Progenitor cell of endocrine pancreas (in vitro differentiated cells): ENCODE measurements at regions not wholly inside any gene's neighbourhood (a gene's known extent, or its start where the extent isn't known, plus 50 kb on each side); places are given as distances from the start of the nearest gene placed in this dataset.

Source experiments
- DNase-seq: peaks from one replicate; pipeline ENCODE4 v3.0.0; 2021; ENCODE audit warnings: low spot score; ENCODE audit not compliant: unreplicated experiment
- H3K27ac Mint-ChIP-seq: 2 replicates; pipeline ENCODE4 v1.8.0; 2021; ENCODE audit warnings: mild to moderate bottlenecking, moderate library complexity, mixed read lengths
- H3K27me3 Mint-ChIP-seq: 2 replicates; pipeline ENCODE4 v1.8.0; 2021; ENCODE audit warnings: mixed read lengths
- H3K36me3 Mint-ChIP-seq: 2 replicates; pipeline ENCODE4 v1.8.0; 2022; ENCODE audit warnings: mixed read lengths; ENCODE audit not compliant: insufficient read depth
- H3K4me1 Mint-ChIP-seq: 2 replicates; pipeline ENCODE4 v1.8.0; 2021; ENCODE audit warnings: low read depth, mixed read lengths
- H3K4me3 Mint-ChIP-seq: 2 replicates; pipeline ENCODE4 v1.8.0; 2021; ENCODE audit warnings: low read depth, mild to moderate bottlenecking, moderate library complexity, mixed read lengths
- H3K9me3 Mint-ChIP-seq: 2 replicates; pipeline ENCODE4 v1.8.0; 2021; ENCODE audit warnings: low read depth, mixed read lengths
- TF ChIP-seq, protein P1 (sequence below): fragments of 200-600 bp; sonication (generic); IDR thresholded peaks from one replicate; pipeline ENCODE4 v1.5.0; 2021; ENCODE audit warnings: antibody characterized with exemption, mild to moderate bottlenecking; ENCODE audit not compliant: unreplicated experiment

GRCh38 chr14:53331921-53332320 is 178.8 kb upstream of the DDHD1 start:
- Mint-ChIP-seq H3K36me3 (no peaks in the 10 kb centered on the region), H3K4me1 (no peaks in the 10 kb centered on the region), H3K9me3 (no peaks in the 10 kb centered on the region), H3K4me3 (no peak overlapping the region), H3K27ac (no peak overlapping the region), H3K27me3 (no peaks in the 10 kb centered on the region)
- TF ChIP-seq, protein P1, sequence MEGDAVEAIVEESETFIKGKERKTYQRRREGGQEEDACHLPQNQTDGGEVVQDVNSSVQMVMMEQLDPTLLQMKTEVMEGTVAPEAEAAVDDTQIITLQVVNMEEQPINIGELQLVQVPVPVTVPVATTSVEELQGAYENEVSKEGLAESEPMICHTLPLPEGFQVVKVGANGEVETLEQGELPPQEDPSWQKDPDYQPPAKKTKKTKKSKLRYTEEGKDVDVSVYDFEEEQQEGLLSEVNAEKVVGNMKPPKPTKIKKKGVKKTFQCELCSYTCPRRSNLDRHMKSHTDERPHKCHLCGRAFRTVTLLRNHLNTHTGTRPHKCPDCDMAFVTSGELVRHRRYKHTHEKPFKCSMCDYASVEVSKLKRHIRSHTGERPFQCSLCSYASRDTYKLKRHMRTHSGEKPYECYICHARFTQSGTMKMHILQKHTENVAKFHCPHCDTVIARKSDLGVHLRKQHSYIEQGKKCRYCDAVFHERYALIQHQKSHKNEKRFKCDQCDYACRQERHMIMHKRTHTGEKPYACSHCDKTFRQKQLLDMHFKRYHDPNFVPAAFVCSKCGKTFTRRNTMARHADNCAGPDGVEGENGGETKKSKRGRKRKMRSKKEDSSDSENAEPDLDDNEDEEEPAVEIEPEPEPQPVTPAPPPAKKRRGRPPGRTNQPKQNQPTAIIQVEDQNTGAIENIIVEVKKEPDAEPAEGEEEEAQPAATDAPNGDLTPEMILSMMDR: no peak
- DNase-seq: no peak

- Mint-ChIP-seq H3K9me3 (no peaks in the 10 kb centered on the region), H3K4me3 (no peak overlapping the region), H3K36me3 (no peaks in the 10 kb centered on the region), H3K27me3 (no peaks in the 10 kb centered on the region), H3K27ac (no peak overlapping the region), H3K4me1 (no peaks in the 10 kb centered on the region)
- TF ChIP-seq, protein P1: no peak
- DNase-seq: no peak
Observed at GRCh38 chr14:53331247-53331646, 178.1 kb upstream of the DDHD1 start.

DNA sequence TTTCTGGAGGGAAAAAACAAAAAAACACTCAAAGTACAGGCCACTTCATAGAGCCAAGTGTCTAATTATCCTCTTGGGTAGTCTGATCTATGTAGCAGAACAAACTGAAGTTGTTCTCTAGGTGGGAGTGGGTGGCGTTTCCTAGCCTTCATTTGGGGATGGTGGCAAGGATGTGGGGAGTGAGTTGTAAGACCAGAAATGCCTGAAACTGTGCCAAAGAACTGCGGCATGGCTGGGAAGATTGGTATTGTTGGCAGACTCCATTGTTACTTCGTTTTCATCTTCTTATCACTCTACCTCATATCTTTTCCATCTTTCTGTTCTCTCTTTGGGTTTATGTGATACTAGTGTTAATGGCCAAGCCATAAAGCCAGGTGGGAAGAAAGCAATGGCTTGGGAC is 177.3 kb upstream of the DDHD1 start:
- Mint-ChIP-seq H3K4me1 (no peaks in the 10 kb centered on the region), H3K36me3 (no peaks in the 10 kb centered on the region), H3K27me3 (no peaks in the 10 kb centered on the region), H3K4me3 (no peak overlapping the region), H3K27ac (no peak overlapping the region), H3K9me3 (no peaks in the 10 kb centered on the region)
- TF ChIP-seq, protein P1: no peak
- no peak for DNase-seq

DNA sequence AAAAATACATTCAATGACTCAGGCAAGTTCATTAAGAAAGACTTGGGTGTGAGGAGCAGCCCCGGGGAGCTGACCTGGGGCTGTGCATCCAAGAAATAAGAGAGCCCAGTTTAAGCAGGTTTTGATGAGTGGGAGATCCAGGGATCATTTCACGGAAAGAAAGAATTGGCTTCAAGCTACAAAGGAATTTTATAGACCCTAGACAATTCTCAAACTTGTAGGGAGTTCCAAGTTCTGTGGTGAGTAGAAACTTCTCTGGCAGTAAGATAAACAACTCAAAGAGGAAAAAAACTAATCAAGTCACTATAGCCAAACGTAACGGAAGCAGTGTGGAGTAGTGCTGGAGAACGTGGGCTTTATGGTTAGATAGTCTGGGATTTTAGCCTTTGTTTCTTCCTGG is 175.7 kb upstream of the DDHD1 start:
- no peak for DNase-seq
- Mint-ChIP-seq H3K4me3 (no peak overlapping the region), H3K27me3 (no peaks in the 10 kb centered on the region), H3K36me3 (no peaks in the 10 kb centered on the region), H3K9me3 (no peaks in the 10 kb centered on the region), H3K27ac (no peak overlapping the region), H3K4me1 (no peaks in the 10 kb centered on the region)
- TF ChIP-seq, protein P1: no peak

DNA sequence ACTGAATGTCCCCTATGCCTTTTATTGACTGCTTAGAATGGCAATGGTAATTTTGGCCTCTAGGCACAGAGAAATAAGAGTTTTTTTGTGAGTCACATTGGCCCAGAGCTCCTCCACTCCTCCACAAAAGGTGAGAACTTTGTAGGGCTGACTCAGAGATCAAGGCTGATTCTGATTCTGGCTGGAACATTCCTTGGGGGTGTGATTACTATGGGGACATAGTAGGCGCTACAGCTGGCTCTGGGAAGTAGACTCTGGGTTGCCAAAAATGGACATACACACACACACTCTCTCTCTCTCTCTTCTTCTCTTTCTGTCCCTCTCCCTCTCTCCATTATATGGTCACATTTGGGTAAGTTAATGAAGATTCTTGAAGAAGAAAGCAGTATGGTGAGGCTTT is 174.6 kb upstream of the DDHD1 start:
- no peaks in the 10 kb centered on the region for H3K4me1 Mint-ChIP-seq
- H3K9me3 Mint-ChIP-seq: no peaks in the 10 kb centered on the region
- peak overlapping the region; percentile 21 for H3K27ac Mint-ChIP-seq
- no peak overlapping the region for H3K4me3 Mint-ChIP-seq
- DNase-seq: no peak
- TF ChIP-seq, protein P1: no peak
- H3K36me3 Mint-ChIP-seq: no peaks in the 10 kb centered on the region
- H3K27me3 Mint-ChIP-seq: no peaks in the 10 kb centered on the region
